Cardiac muscle cell (in vitro differentiated cells and primary cell): ENCODE measurements at regions not wholly inside any gene's neighbourhood (a gene's known extent, or its start where the extent isn't known, plus 50 kb on each side); places are given as distances from the start of the nearest gene placed in this dataset.

Source experiments
- DNase-seq, 2 donors: peaks; one replicate each; pipeline versions ENCODE4 v3.0.0 to v3.0.0-alpha.2; 2010 to 2017; ENCODE audit warnings: low read depth in 1 of 2, low spot score in 1 of 2
- H3K27ac ChIP-seq: fragments of 200-600 bp; sonication (generic); 2 replicates; pipeline ENCODE4 v1.5.1; 2016
- H3K27me3 ChIP-seq: fragments of 200-600 bp; sonication (generic); 2 replicates; pipeline ENCODE4 v1.6.0; 2016; ENCODE audit warnings: control low read depth
- H3K36me3 ChIP-seq: fragments of 200-600 bp; sonication (generic); 2 replicates; pipeline ENCODE4 v1.5.1; 2016; ENCODE audit warnings: control low read depth
- H3K4me1 ChIP-seq: fragments of 200-600 bp; sonication (generic); 2 replicates; pipeline ENCODE4 v1.8.1; 2017; ENCODE audit warnings: low read depth, mild to moderate bottlenecking, mixed run types
- H3K4me3 ChIP-seq: fragments of 200-600 bp; sonication (generic); 2 replicates; pipeline ENCODE4 v1.5.1; 2016; ENCODE audit warnings: mild to moderate bottlenecking
- H3K9me3 ChIP-seq: fragments of 200-600 bp; sonication (generic); 2 replicates; pipeline ENCODE4 v1.5.1; 2017; ENCODE audit warnings: low read depth, mild to moderate bottlenecking, control low read depth
- CTCF ChIP-seq: IDR thresholded peaks from 2 replicates; pipeline ENCODE4 v1.5.1; 2012; ENCODE audit warnings: low read depth, mild to moderate bottlenecking, low read length

- DNase-seq: no peak
- Histone ChIP-seq H3K27me3 (peaks cover 4% of the 10 kb centered on the region), H3K9me3 (no peaks in the 10 kb centered on the region), H3K27ac (no peak overlapping the region), H3K4me3 (no peak overlapping the region), H3K4me1 (peaks cover 3% of the 10 kb centered on the region), H3K36me3 (no peaks in the 10 kb centered on the region)
- TF ChIP-seq CTCF: no peak
Measured at GRCh38 chr3:72149645-72150300, 364.8 kb upstream of the PROK2 start.

GRCh38 chr3:72147600-72147999 is 362.7 kb upstream of the PROK2 start:
- TF ChIP-seq CTCF: no peak
- Histone ChIP-seq H3K27me3 (peaks cover 7% of the 10 kb centered on the region), H3K36me3 (no peaks in the 10 kb centered on the region), H3K4me3 (no peak overlapping the region), H3K4me1 (peaks cover 13% of the 10 kb centered on the region), H3K9me3 (no peaks in the 10 kb centered on the region), H3K27ac (no peak overlapping the region)
- no peak for DNase-seq

- Histone ChIP-seq H3K27me3 (peaks cover 14% of the 10 kb centered on the region), H3K9me3 (no peaks in the 10 kb centered on the region), H3K4me3 (no peak overlapping the region), H3K27ac (no peak overlapping the region), H3K4me1 (peaks cover 13% of the 10 kb centered on the region), H3K36me3 (no peaks in the 10 kb centered on the region)
- TF ChIP-seq CTCF: no peak
- DNase-seq: peak in 1 of 2 donors; percentile 74
Measured at GRCh38 chr3:72145506-72146380, 360.8 kb upstream of the PROK2 start.

GRCh38 chr3:72144773-72145505 is 360.0 kb upstream of the PROK2 start:
- H3K4me1 ChIP-seq: peaks cover 13% of the 10 kb centered on the region
- no peaks in the 10 kb centered on the region for H3K36me3 ChIP-seq
- peak in 1 of 2 donors; percentile 73 for DNase-seq
- TF ChIP-seq CTCF: no peak
- H3K9me3 ChIP-seq: no peaks in the 10 kb centered on the region
- no peak overlapping the region for H3K4me3 ChIP-seq
- peaks cover 14% of the 10 kb centered on the region for H3K27me3 ChIP-seq
- H3K27ac ChIP-seq: no peak overlapping the region

- Histone ChIP-seq H3K27me3 (peaks cover 14% of the 10 kb centered on the region), H3K9me3 (no peaks in the 10 kb centered on the region), H3K27ac (no peak overlapping the region), H3K36me3 (no peaks in the 10 kb centered on the region), H3K4me1 (peaks cover 13% of the 10 kb centered on the region), H3K4me3 (no peak overlapping the region)
- TF ChIP-seq CTCF: no peak
- no peak for DNase-seq
Measured at GRCh38 chr3:72143966-72144717, 359.2 kb upstream of the PROK2 start.
